IMR-90 (cell line): ENCODE measurements at regions not wholly inside any gene's neighbourhood (a gene's known extent, or its start where the extent isn't known, plus 50 kb on each side); places are given as distances from the start of the nearest gene placed in this dataset.

Source experiments
- ATAC-seq: fragments of 200-7000 bp; cut with Tn5 transposase; 2 replicates; pipeline ENCODE4 v1.9.1; 2020; ENCODE audit warnings: low read depth, mild to moderate bottlenecking, moderate library complexity
- BruUV-seq: library from RNA; stranded (reverse); fragments of 400-500 nt; replicated peaks from 2 replicates; lab custom pipeline; 2021; lab: Mats Ljungman, UMichigan
- CTCF ChIA-PET: fragments of 300-600 bp; formaldehyde crosslinking; extraction: SDS; loops from one replicate; lab custom pipeline; 2021; ENCODE audit warnings: antibody characterized with exemption; lab: Yijun Ruan, JAX
- POLR2A ChIA-PET: fragments of 300-600 bp; sonication (Branson Sonifier 250); formaldehyde crosslinking; loops from one replicate; lab custom pipeline; 2022; ENCODE audit warnings: antibody characterized with exemption; ENCODE audit not compliant: unreplicated experiment; lab: Charles Lee
- DNase-seq: peaks from one replicate; pipeline ENCODE4 v3.0.0; 2013
- H2AFZ ChIP-seq: replicated peaks from 2 replicates; pipeline ENCODE3; 2013; ENCODE audit warnings: low read length, mild to moderate bottlenecking; ENCODE audit not compliant: poor library complexity
- H2AK5ac ChIP-seq: 2 replicates; pipeline ENCODE4 v1.6.1; 2013; ENCODE audit warnings: low read depth, low read length, inconsistent platforms
- H2AK9ac ChIP-seq: replicated peaks from 2 replicates; pipeline ENCODE3; 2013; ENCODE audit warnings: mild to moderate bottlenecking, low read depth, low read length, moderate library complexity; ENCODE audit not compliant: poor library complexity
- H2BK120ac ChIP-seq: 2 replicates; pipeline ENCODE4 v1.6.1; 2013; ENCODE audit warnings: low read depth, low read length, inconsistent platforms
- H2BK15ac ChIP-seq: 3 replicates; pipeline ENCODE4 v1.6.1; 2013; ENCODE audit warnings: low read depth, low read length, inconsistent platforms
- H2BK20ac ChIP-seq: 2 replicates; pipeline ENCODE4 v1.6.1; 2013; ENCODE audit warnings: low read depth, mild to moderate bottlenecking, inconsistent platforms, low read length, moderate library complexity
- H2BK5ac ChIP-seq: 2 replicates; pipeline ENCODE4 v1.6.1; 2013; ENCODE audit warnings: mild to moderate bottlenecking, low read depth, low read length, inconsistent platforms; ENCODE audit not compliant: poor library complexity, severe bottlenecking
- H3K14ac ChIP-seq: replicated peaks from 2 replicates; pipeline ENCODE4 v1.6.1; 2013; ENCODE audit warnings: low read depth, low read length, inconsistent platforms
- H3K18ac ChIP-seq: 2 replicates; pipeline ENCODE4 v1.6.1; 2013; ENCODE audit warnings: low read depth, low read length, control low read depth
- H3K23ac ChIP-seq: 2 replicates; pipeline ENCODE4 v1.6.1; 2013; ENCODE audit warnings: low read depth, low read length, inconsistent platforms
- H3K27ac ChIP-seq: 2 replicates; pipeline ENCODE4 v1.5.1; 2013; ENCODE audit warnings: mild to moderate bottlenecking, control low read depth, low read length; ENCODE audit not compliant: insufficient read depth
- H3K27me3 ChIP-seq: 2 replicates; pipeline ENCODE4 v1.6.1; 2013; ENCODE audit warnings: low read length; ENCODE audit not compliant: control insufficient read depth, insufficient read depth
- H3K36me3 ChIP-seq: 2 replicates; pipeline ENCODE4 v1.6.1; 2013; ENCODE audit warnings: low read length, mixed read lengths; ENCODE audit not compliant: control insufficient read depth, insufficient read depth
- H3K4ac ChIP-seq: 2 replicates; pipeline ENCODE4 v1.6.1; 2013; ENCODE audit warnings: low read depth, low read length, inconsistent platforms
- H3K4me1 ChIP-seq: 2 replicates; pipeline ENCODE4 v1.6.1; 2013; ENCODE audit warnings: low read length, mixed read lengths; ENCODE audit not compliant: control insufficient read depth, insufficient read depth
- H3K4me2 ChIP-seq: 2 replicates; pipeline ENCODE4 v1.6.1; 2013; ENCODE audit warnings: low read depth, mild to moderate bottlenecking, control low read depth, low read length, moderate library complexity
- H3K4me3 ChIP-seq: 2 replicates; pipeline ENCODE4 v1.5.1; 2013; ENCODE audit warnings: low read depth, mild to moderate bottlenecking, control low read depth, low read length, moderate library complexity; ENCODE audit not compliant: insufficient read depth
- H3K56ac ChIP-seq: 2 replicates; pipeline ENCODE4 v1.6.1; 2013; ENCODE audit warnings: low read length, inconsistent platforms; ENCODE audit not compliant: insufficient read depth; ENCODE audit errors: extremely low read depth
- H3K79me1 ChIP-seq, 2 experiments: 2 replicates each; pipeline ENCODE4 v1.6.1; 2013; ENCODE audit warnings: low read length in 2 of 2, inconsistent platforms in 1 of 2, low read depth in 1 of 2
- H3K9ac ChIP-seq: 2 replicates; pipeline ENCODE4 v1.6.1; 2013; ENCODE audit warnings: low read depth, low read length, control low read depth
- H3K9me1 ChIP-seq: 2 replicates; pipeline ENCODE4 v1.6.1; 2013; ENCODE audit warnings: low read length, inconsistent platforms; ENCODE audit not compliant: insufficient read depth
- H3K9me3 ChIP-seq: 2 replicates; pipeline ENCODE4 v1.6.1; 2013; ENCODE audit warnings: low read length; ENCODE audit not compliant: control insufficient read depth, insufficient read depth
- H4K20me1 ChIP-seq: 2 replicates; pipeline ENCODE4 v1.6.1; 2013; ENCODE audit warnings: low read length, inconsistent platforms; ENCODE audit not compliant: insufficient read depth
- H4K5ac ChIP-seq: 2 replicates; pipeline ENCODE4 v1.6.1; 2013; ENCODE audit warnings: mild to moderate bottlenecking, low read depth, low read length, control low read depth
- H4K8ac ChIP-seq, 2 experiments: 2 replicates each; pipeline ENCODE4 v1.6.1; 2013; ENCODE audit warnings: low read depth in 2 of 2, low read length in 2 of 2, control low read depth in 1 of 2, inconsistent platforms in 1 of 2
- H4K91ac ChIP-seq: 2 replicates; pipeline ENCODE4 v1.6.1; 2013; ENCODE audit warnings: low read depth, low read length, inconsistent platforms; ENCODE audit not compliant: insufficient read depth
- BHLHE40 ChIP-seq: fragments of 150-350 bp; IDR thresholded peaks from 2 replicates; pipeline ENCODE4 v1.6.1; 2016; ENCODE audit warnings: mild to moderate bottlenecking, low read depth, low read length
- CEBPB ChIP-seq: IDR thresholded peaks from 2 replicates; pipeline ENCODE4 v1.6.1; 2012; ENCODE audit warnings: low read depth, low read length, improper control_type of control experiment
- CHD1 ChIP-seq: IDR thresholded peaks from 2 replicates; pipeline ENCODE4 v1.6.1; 2012; ENCODE audit warnings: low read depth, low read length, improper control_type of control experiment
- FOS ChIP-seq: fragments of 150-350 bp; IDR thresholded peaks from 2 replicates; pipeline ENCODE4 v1.6.1; 2016; ENCODE audit warnings: low read depth, low read length
- MAZ ChIP-seq: IDR thresholded peaks from 2 replicates; pipeline ENCODE4 v1.6.1; 2012; ENCODE audit warnings: low read depth, mild to moderate bottlenecking, low read length, improper control_type of control experiment, moderate library complexity, borderline replicate concordance
- MXI1 ChIP-seq: IDR thresholded peaks from 2 replicates; pipeline ENCODE4 v1.6.1; 2012; ENCODE audit warnings: low read depth, mild to moderate bottlenecking, low read length, moderate library complexity, borderline replicate concordance
- RCOR1 ChIP-seq: IDR thresholded peaks from 2 replicates; pipeline ENCODE4 v1.6.1; 2012; ENCODE audit warnings: mild to moderate bottlenecking, low read length, improper control_type of control experiment; ENCODE audit not compliant: insufficient replicate concordance
- RFX5 ChIP-seq: IDR thresholded peaks from 2 replicates; pipeline ENCODE4 v1.8.0; 2012; ENCODE audit warnings: low read depth, mild to moderate bottlenecking, low read length, moderate library complexity
- SMC3 ChIP-seq: fragments of 150-350 bp; IDR thresholded peaks from 2 replicates; pipeline ENCODE4 v1.6.1; 2016; ENCODE audit warnings: low read depth, mild to moderate bottlenecking, antibody characterized with exemption, low read length, moderate library complexity
- WGBS, 2 experiments: methylation state at CpG; one replicate each; pipeline versions ENCODE4 v1.1.5 to v1.1.7; 2013; ENCODE audit warnings: missing lambda C conversion rate in 2 of 2; ENCODE audit not compliant: insufficient read length in 1 of 2; ENCODE audit errors: extremely low coverage in 2 of 2; 5-methylcytosine and 5-hydroxymethylcytosine counted together
- dilution Hi-C: fragments of 300-500 bp; cut with HindIII; formaldehyde crosslinking; loops from one replicate; pipeline ENCODE4 v1.14.3; 2018; ENCODE audit warnings: low sequenced_read_pairs; ENCODE audit not compliant: unreplicated experiment
- in situ Hi-C: fragments of 300-500 bp; cut with MboI; formaldehyde crosslinking; loops from 3 replicates; pipeline ENCODE4 v1.14.3; 2019; ENCODE audit warnings: low sequenced_read_pairs, inconsistent platforms, mixed read lengths
- intact Hi-C: fragments of 100-400 bp; cut with micrococcal nuclease; formaldehyde crosslinking; loops from 2 replicates; pipeline ENCODE4 v1.10.0; 2022
- TF ChIP-seq, protein P1 (sequence below): fragments of 150-350 bp; IDR thresholded peaks from 2 replicates; pipeline ENCODE4 v1.6.1; 2017; ENCODE audit warnings: mild to moderate bottlenecking, antibody characterized with exemption, low read length, low read depth
- TF ChIP-seq, protein P2 (sequence below): conservative IDR thresholded peaks from 2 replicates; pipeline ENCODE4 v1.5.1; 2012; ENCODE audit warnings: mild to moderate bottlenecking, low read depth, low read length, improper control_type of control experiment

- no peaks in the 10 kb centered on the region for H3K27me3 ChIP-seq
- H3K4me3 ChIP-seq = no peak overlapping the region
- no peaks in the 10 kb centered on the region for H3K79me1 ChIP-seq
- H2AK9ac ChIP-seq = no peak overlapping the region
- H3K56ac ChIP-seq = no peak overlapping the region
- H4K91ac ChIP-seq = no peak overlapping the region
- H2AK5ac ChIP-seq = no peak overlapping the region
- WGBS, 2 experiments = 55% methylated on average over 2 of the region's 2 CpGs; no CpG with 5 or more reads in 1 of the 2 experiments
- H3K9me1 ChIP-seq = no peaks in the 10 kb centered on the region
- no peak overlapping the region for H3K4ac ChIP-seq
- no peak for TF ChIP-seq SMC3
- TF ChIP-seq MXI1 = no peak
- TF ChIP-seq, protein P1, sequence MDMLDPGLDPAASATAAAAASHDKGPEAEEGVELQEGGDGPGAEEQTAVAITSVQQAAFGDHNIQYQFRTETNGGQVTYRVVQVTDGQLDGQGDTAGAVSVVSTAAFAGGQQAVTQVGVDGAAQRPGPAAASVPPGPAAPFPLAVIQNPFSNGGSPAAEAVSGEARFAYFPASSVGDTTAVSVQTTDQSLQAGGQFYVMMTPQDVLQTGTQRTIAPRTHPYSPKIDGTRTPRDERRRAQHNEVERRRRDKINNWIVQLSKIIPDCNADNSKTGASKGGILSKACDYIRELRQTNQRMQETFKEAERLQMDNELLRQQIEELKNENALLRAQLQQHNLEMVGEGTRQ = no peak
- TF ChIP-seq RFX5 = no peak
- no peak for TF ChIP-seq CHD1
- no peak for TF ChIP-seq FOS
- TF ChIP-seq, protein P2, sequence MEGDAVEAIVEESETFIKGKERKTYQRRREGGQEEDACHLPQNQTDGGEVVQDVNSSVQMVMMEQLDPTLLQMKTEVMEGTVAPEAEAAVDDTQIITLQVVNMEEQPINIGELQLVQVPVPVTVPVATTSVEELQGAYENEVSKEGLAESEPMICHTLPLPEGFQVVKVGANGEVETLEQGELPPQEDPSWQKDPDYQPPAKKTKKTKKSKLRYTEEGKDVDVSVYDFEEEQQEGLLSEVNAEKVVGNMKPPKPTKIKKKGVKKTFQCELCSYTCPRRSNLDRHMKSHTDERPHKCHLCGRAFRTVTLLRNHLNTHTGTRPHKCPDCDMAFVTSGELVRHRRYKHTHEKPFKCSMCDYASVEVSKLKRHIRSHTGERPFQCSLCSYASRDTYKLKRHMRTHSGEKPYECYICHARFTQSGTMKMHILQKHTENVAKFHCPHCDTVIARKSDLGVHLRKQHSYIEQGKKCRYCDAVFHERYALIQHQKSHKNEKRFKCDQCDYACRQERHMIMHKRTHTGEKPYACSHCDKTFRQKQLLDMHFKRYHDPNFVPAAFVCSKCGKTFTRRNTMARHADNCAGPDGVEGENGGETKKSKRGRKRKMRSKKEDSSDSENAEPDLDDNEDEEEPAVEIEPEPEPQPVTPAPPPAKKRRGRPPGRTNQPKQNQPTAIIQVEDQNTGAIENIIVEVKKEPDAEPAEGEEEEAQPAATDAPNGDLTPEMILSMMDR = no peak
- TF ChIP-seq BHLHE40 = no peak
- TF ChIP-seq RCOR1 = no peak
- no peak for TF ChIP-seq CEBPB
- TF ChIP-seq MAZ = no peak
- H3K36me3 ChIP-seq = no peaks in the 10 kb centered on the region
- no peak overlapping the region for H3K14ac ChIP-seq
- ChIA-PET CTCF (no interaction called here), POLR2A (no interaction called here)
- no peak overlapping the region for H2BK20ac ChIP-seq
- no peaks in the 10 kb centered on the region for H3K4me1 ChIP-seq
- H4K20me1 ChIP-seq = no peaks in the 10 kb centered on the region
- dilution Hi-C loops (no loop called here), in situ Hi-C loops (no loop called here), intact Hi-C loops (no loop called here)
- no peak overlapping the region for H4K5ac ChIP-seq
- no peak for DNase-seq
- no TSS peak for BruUV-seq
- no peak overlapping the region for H3K4me2 ChIP-seq
- H4K8ac ChIP-seq = no peak overlapping the region
- H3K9ac ChIP-seq = no peak overlapping the region
- peaks cover 8% of the 10 kb centered on the region for H3K9me3 ChIP-seq
- H2BK15ac ChIP-seq = no peak overlapping the region
- H3K18ac ChIP-seq = no peak overlapping the region
- no peak overlapping the region for H2BK5ac ChIP-seq
- no peak for ATAC-seq
- H3K27ac ChIP-seq = no peak overlapping the region
- no peak overlapping the region for H2BK120ac ChIP-seq
- H2AFZ ChIP-seq = no peak overlapping the region
- no peak overlapping the region for H3K23ac ChIP-seq
Observed at GRCh38 chr1:209038316-209038715, 545.2 kb upstream of the CAMK1G start.
